ENCODE measurements at regions not wholly inside any gene's neighbourhood (a gene's known extent, or its start where the extent isn't known, plus 50 kb on each side); places are given as distances from the start of the nearest gene placed in this dataset.

- Mint-ChIP-seq H3K4me1 (no peaks in the 10 kb centered on the region), H3K27ac (ENCODE audit: low read depth) (no peak overlapping the region), H3K36me3 (ENCODE audit: insufficient read depth) (peaks cover 3% of the 10 kb centered on the region), H3K27me3 (peaks cover 64% of the 10 kb centered on the region), H3K4me3 (no peak overlapping the region), H3K9me3 (no peaks in the 10 kb centered on the region)
- ATAC-seq (replicated peaks; ENCODE audit: extremely low read depth, poor library complexity, severe bottlenecking) (no peak), DNase-seq (ENCODE audit: low spot score in 2 of 2) (no peak)
Observed at GRCh38 chr17:55668312-55668920, 54.2 kb downstream of the TMEM100 start.

DNA sequence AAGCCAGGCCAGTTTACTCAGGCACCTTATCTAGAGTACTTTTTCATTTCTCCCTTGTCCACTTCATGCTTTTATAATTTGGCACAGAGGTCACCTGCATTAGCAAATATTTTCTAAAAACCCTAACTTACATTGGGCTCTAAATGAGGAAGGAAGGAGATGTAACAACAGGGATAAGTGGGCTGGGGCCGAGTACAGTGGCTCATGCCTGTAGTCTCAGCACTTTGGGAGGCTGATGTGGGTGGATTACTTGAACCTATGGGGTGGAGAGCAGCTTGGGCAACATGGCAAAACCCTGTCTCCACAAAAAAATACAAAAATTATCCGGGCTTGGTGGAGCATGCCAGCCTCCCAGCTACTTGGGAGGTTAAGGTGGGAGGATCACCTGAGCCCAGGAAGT is 55.9 kb downstream of the TMEM100 start:
- no peaks in the 10 kb centered on the region for H3K9me3 Mint-ChIP-seq
- no peaks in the 10 kb centered on the region for H3K4me1 Mint-ChIP-seq
- peaks cover 64% of the 10 kb centered on the region for H3K27me3 Mint-ChIP-seq
- H3K4me3 Mint-ChIP-seq = no peak overlapping the region
- ATAC-seq (replicated peaks; ENCODE audit: extremely low read depth, poor library complexity, severe bottlenecking) (no peak), DNase-seq (ENCODE audit: low spot score in 2 of 2) (no peak)
- H3K36me3 Mint-ChIP-seq (ENCODE audit: insufficient read depth) = peaks cover 3% of the 10 kb centered on the region
- no peak overlapping the region for H3K27ac Mint-ChIP-seq (ENCODE audit: low read depth)

DNA sequence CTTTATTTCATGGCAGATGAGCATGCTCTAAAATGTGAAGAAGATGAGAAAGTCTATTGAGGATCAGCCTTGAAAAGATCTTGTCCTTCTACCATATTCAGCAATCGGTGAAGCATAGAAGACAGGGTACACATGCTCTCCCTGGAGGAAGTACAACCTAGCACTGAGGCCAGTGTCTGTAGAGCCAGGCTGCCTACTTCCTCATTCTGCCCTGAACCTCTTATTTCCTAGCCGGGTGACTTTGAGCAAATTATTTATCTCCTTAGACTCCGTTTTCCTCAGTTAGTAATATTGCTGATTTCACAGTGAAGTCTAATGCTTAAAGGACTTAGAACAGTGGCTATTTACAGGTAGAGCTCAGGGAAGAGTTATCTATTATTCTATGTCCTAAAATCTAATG is 58.4 kb downstream of the TMEM100 start:
- H3K27ac Mint-ChIP-seq (ENCODE audit: low read depth) = no peak overlapping the region
- peaks cover 3% of the 10 kb centered on the region for H3K36me3 Mint-ChIP-seq (ENCODE audit: insufficient read depth)
- DNase-seq (ENCODE audit: low spot score in 2 of 2) (no peak), ATAC-seq (replicated peaks; ENCODE audit: extremely low read depth, poor library complexity, severe bottlenecking) (no peak)
- no peak overlapping the region for H3K4me3 Mint-ChIP-seq
- H3K9me3 Mint-ChIP-seq = no peaks in the 10 kb centered on the region
- H3K4me1 Mint-ChIP-seq = no peaks in the 10 kb centered on the region
- H3K27me3 Mint-ChIP-seq = peaks cover 58% of the 10 kb centered on the region

DNA sequence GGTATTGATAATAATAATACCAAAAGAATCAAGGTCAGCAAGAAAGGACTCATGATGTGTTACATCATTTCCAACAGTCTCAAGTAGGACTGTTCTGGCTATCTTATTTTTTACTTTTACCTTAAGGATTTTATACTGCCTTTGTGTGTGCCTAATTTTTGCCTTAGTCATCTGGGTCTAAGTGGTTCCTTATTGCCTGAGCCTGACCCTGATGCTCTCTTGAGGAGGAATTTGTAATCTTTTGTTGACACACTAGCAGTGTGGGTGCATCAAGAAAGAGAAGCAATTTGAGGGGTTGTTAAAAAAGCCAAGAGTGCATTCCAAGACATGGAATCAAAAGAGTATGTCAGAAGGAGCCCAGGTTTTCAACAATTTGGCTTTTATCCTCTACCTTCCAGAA is 59.3 kb downstream of the TMEM100 start:
- H3K4me1 Mint-ChIP-seq = no peaks in the 10 kb centered on the region
- H3K9me3 Mint-ChIP-seq = no peaks in the 10 kb centered on the region
- peaks cover 3% of the 10 kb centered on the region for H3K36me3 Mint-ChIP-seq (ENCODE audit: insufficient read depth)
- H3K27ac Mint-ChIP-seq (ENCODE audit: low read depth) = no peak overlapping the region
- H3K27me3 Mint-ChIP-seq = peaks cover 63% of the 10 kb centered on the region
- DNase-seq (ENCODE audit: low spot score in 2 of 2) (no peak), ATAC-seq (replicated peaks; ENCODE audit: extremely low read depth, poor library complexity, severe bottlenecking) (no peak)
- no peak overlapping the region for H3K4me3 Mint-ChIP-seq

DNA sequence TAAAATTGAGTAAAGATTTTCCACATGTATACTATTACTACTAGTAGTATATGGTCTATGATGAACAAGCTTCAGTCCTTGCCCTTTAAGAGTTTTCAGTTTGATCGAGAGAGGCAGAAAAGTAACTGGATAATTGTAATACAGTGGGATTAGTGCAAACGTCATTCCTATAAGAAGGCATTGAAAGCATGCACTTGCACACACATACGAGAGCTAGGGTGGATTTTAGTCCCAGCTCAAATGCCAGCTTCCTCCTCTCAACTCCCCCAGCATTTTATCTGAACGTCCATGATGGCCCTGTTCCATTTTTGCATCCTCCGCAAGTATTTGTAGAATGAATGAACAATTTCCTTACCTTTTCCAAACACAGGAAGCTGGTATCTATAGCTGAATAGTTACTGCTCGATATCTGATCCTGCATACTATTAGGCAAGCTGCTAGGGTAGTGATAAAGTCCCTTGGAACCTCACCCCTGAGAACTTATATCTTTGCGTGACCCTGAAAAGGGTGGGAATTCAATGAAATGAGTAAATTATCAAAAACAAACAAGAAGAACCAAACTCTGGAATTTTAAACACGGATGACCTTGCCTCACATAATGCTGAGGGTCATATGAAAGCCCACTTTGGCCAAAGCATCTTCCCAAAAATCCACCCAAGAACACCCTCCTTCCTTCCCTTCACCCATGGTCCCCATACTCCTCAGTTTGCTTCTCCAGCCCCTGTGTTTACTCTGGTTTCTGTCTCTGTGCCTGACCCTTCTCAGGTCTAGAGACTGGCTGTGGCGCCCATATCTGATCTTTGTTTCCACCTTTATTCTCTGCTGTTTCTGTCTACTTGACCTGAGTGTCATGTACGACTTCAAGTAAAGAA is 60.5 kb downstream of the TMEM100 start:
- H3K9me3 Mint-ChIP-seq = no peaks in the 10 kb centered on the region
- ATAC-seq (replicated peaks; ENCODE audit: extremely low read depth, poor library complexity, severe bottlenecking) = no peak
- no peaks in the 10 kb centered on the region for H3K4me1 Mint-ChIP-seq

DNA sequence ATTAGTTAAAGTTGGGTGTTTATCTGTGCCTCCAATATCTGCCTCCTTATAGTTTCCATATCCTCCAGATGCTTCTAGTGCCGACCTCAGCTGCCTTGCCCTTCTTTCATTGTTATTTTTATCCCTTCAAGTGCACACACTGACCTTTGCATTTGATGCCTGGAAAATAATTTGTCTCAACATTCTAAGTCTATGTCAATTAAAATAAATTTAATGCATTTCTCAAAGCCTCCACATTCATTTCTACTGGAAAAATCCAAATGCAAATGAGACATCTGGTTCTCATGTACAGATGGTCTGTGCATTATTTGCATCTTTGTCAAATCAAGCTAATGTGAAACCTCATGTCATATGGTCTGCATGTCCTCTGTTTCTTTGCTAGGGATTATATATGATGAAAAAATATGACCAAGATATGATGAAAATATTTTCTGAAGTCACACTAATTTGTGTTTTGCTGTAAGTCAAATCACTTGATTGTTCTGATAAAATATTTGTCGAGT is 61.4 kb downstream of the TMEM100 start:
- peaks cover 73% of the 10 kb centered on the region for H3K27me3 Mint-ChIP-seq
- no peak overlapping the region for H3K4me3 Mint-ChIP-seq
- H3K9me3 Mint-ChIP-seq = no peaks in the 10 kb centered on the region
- DNase-seq (ENCODE audit: low spot score in 2 of 2) (no peak), ATAC-seq (replicated peaks; ENCODE audit: extremely low read depth, poor library complexity, severe bottlenecking) (no peak)
- no peaks in the 10 kb centered on the region for H3K4me1 Mint-ChIP-seq
- no peaks in the 10 kb centered on the region for H3K36me3 Mint-ChIP-seq (ENCODE audit: insufficient read depth)
- H3K27ac Mint-ChIP-seq (ENCODE audit: low read depth) = no peak overlapping the region

More for the DNA sequence above, 60.5 kb downstream of the TMEM100 start:
- Mint-ChIP-seq H3K36me3 (ENCODE audit: insufficient read depth) (no peaks in the 10 kb centered on the region), H3K4me3 (no peak overlapping the region), H3K27me3 (peaks cover 73% of the 10 kb centered on the region), H3K27ac (ENCODE audit: low read depth) (no peak overlapping the region)
- no peak for DNase-seq (ENCODE audit: low spot score in 2 of 2)

DNA sequence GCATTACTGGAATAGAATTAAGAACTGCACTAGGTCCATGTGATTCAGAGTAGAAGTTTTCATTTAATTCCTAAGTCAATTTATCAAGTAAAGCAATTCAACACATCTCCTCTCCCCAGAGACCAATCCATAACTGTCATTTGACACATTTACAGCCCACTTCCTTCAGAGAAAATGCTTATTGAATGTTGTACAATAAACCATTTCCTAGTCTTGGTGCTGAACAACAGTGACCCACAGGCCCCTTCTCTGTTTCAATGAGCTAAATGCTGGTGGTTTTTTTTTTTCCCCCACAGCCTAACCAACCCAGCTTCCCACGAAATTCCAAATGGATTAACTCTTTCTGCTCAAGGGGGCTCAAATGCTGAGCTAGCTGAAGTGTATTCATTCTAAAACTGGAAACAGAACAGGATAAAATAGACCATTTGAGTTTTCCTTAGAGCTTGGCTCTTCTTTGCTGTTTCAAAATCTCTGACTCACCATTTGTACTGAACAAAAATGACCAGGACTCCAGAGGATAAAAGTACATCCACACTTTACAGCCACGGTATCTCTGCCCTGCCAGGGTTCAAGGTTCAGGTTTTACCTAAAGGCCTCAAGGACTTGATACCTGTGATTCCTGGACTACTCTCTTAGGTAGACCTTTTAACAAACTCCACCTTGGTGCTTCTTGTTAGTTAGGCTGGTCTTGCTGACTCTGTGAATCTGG is 62.3 kb downstream of the TMEM100 start:
- Mint-ChIP-seq H3K27me3 (peaks cover 68% of the 10 kb centered on the region), H3K27ac (ENCODE audit: low read depth) (no peak overlapping the region), H3K9me3 (no peaks in the 10 kb centered on the region), H3K4me1 (no peaks in the 10 kb centered on the region), H3K36me3 (ENCODE audit: insufficient read depth) (no peaks in the 10 kb centered on the region), H3K4me3 (no peak overlapping the region)
- no peak for ATAC-seq (replicated peaks; ENCODE audit: extremely low read depth, poor library complexity, severe bottlenecking)
- no peak for DNase-seq (ENCODE audit: low spot score in 2 of 2)

GRCh38 chr17:55659661-55660060 is 63.0 kb downstream of the TMEM100 start:
- Mint-ChIP-seq H3K27me3 (peaks cover 61% of the 10 kb centered on the region), H3K4me3 (no peak overlapping the region), H3K36me3 (ENCODE audit: insufficient read depth) (no peaks in the 10 kb centered on the region), H3K4me1 (no peaks in the 10 kb centered on the region), H3K27ac (ENCODE audit: low read depth) (no peak overlapping the region), H3K9me3 (no peaks in the 10 kb centered on the region)
- ATAC-seq (replicated peaks; ENCODE audit: extremely low read depth, poor library complexity, severe bottlenecking) (no peak), DNase-seq (ENCODE audit: low spot score in 2 of 2) (no peak)

DNA sequence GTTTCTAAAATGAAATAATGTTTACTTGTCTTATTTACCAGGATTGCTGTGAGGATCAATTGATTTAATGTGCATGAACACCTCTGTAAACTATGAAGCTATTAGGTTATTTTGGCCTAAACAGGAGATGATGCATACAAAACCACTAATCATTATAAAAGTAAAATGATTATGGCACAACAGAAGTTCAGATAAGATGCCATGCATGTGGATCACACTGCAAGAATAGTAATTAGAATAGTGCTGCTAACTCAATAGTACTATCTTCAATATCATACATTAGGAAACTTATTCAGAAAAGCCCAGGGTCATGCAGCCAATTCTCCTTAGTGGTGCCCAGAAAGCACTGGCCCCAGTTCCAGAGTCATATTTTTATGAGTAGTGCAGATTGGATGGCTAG is 66.9 kb downstream of the TMEM100 start:
- no peak for DNase-seq (ENCODE audit: low spot score in 2 of 2)
- no peak overlapping the region for H3K4me3 Mint-ChIP-seq
- H3K4me1 Mint-ChIP-seq = no peaks in the 10 kb centered on the region
- no peaks in the 10 kb centered on the region for H3K9me3 Mint-ChIP-seq
- no peaks in the 10 kb centered on the region for H3K36me3 Mint-ChIP-seq (ENCODE audit: insufficient read depth)
- no peak for ATAC-seq (replicated peaks; ENCODE audit: extremely low read depth, poor library complexity, severe bottlenecking)
- H3K27me3 Mint-ChIP-seq = peaks cover 39% of the 10 kb centered on the region
- no peak overlapping the region for H3K27ac Mint-ChIP-seq (ENCODE audit: low read depth)

- DNase-seq (ENCODE audit: low spot score in 2 of 2) (no peak), ATAC-seq (replicated peaks; ENCODE audit: extremely low read depth, poor library complexity, severe bottlenecking) (no peak)
- no peaks in the 10 kb centered on the region for H3K36me3 Mint-ChIP-seq (ENCODE audit: insufficient read depth)
- peaks cover 48% of the 10 kb centered on the region for H3K27me3 Mint-ChIP-seq
- no peaks in the 10 kb centered on the region for H3K9me3 Mint-ChIP-seq
- no peak overlapping the region for H3K4me3 Mint-ChIP-seq
- no peak overlapping the region for H3K27ac Mint-ChIP-seq (ENCODE audit: low read depth)
- H3K4me1 Mint-ChIP-seq = no peaks in the 10 kb centered on the region
Observed at GRCh38 chr17:55654821-55655220, 67.8 kb downstream of the TMEM100 start.

- no peak for ATAC-seq (replicated peaks; ENCODE audit: extremely low read depth, poor library complexity, severe bottlenecking)
- Mint-ChIP-seq H3K27me3 (peaks cover 56% of the 10 kb centered on the region), H3K27ac (ENCODE audit: low read depth) (no peak overlapping the region), H3K36me3 (ENCODE audit: insufficient read depth) (no peaks in the 10 kb centered on the region), H3K4me1 (no peaks in the 10 kb centered on the region), H3K4me3 (no peak overlapping the region), H3K9me3 (no peaks in the 10 kb centered on the region)
- no peak for DNase-seq (ENCODE audit: low spot score in 2 of 2)
Observed at GRCh38 chr17:55654022-55654421, 68.6 kb downstream of the TMEM100 start.

GRCh38 chr17:55652825-55653224 is 69.8 kb downstream of the TMEM100 start:
- ATAC-seq (replicated peaks; ENCODE audit: extremely low read depth, poor library complexity, severe bottlenecking) (no peak), DNase-seq (ENCODE audit: low spot score in 2 of 2) (no peak)
- H3K4me3 Mint-ChIP-seq = no peak overlapping the region
- H3K27ac Mint-ChIP-seq (ENCODE audit: low read depth) = no peak overlapping the region
- no peaks in the 10 kb centered on the region for H3K4me1 Mint-ChIP-seq
- H3K9me3 Mint-ChIP-seq = no peaks in the 10 kb centered on the region
- H3K27me3 Mint-ChIP-seq = peaks cover 53% of the 10 kb centered on the region
- no peaks in the 10 kb centered on the region for H3K36me3 Mint-ChIP-seq (ENCODE audit: insufficient read depth)
